22Rv1 (cell line): ENCODE measurements at regions not wholly inside any gene's neighbourhood (a gene's known extent, or its start where the extent isn't known, plus 50 kb on each side); places are given as distances from the start of the nearest gene placed in this dataset.
"Not testable (repeated sequence)": the region's sequence is repeated elsewhere in the genome, so short reads cannot be mapped to it uniquely, and the experiment has no call there.

Experiments
- H3K27ac ChIP-seq: fragments of 450-650 bp; 2 replicates; pipeline ENCODE4 v1.5.1; 2017
- ZFX ChIP-seq: fragments of 450-650 bp; IDR thresholded peaks from 2 replicates; pipeline ENCODE4 v1.6.1; 2017; ENCODE audit warnings: antibody characterized with exemption, borderline replicate concordance
- TF ChIP-seq, protein P1 (sequence below): fragments of 450-650 bp; IDR thresholded peaks from 2 replicates; pipeline ENCODE4 v1.5.1; 2017; ENCODE audit warnings: mild to moderate bottlenecking

DNA sequence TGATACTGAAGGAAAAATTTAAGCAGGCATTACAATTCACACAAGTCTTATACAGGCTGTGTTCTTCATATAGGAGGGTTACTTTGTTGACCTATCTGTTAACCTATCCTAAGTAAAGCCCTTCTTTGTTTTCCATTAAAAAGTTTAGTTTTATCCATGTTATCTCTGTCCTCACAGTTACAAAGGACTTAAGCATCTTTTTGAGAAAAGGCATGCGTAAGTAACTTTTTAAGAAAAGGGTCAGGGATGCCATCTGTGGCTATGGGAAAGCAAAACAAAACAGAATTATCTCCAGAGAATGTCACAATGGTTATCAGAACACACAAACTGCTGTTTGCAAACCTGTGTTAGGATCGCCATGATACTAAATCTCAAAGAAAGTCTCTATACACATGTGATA is 295.8 kb upstream of the MTPN start:
- TF ChIP-seq ZFX = no peak
- TF ChIP-seq, protein P1, sequence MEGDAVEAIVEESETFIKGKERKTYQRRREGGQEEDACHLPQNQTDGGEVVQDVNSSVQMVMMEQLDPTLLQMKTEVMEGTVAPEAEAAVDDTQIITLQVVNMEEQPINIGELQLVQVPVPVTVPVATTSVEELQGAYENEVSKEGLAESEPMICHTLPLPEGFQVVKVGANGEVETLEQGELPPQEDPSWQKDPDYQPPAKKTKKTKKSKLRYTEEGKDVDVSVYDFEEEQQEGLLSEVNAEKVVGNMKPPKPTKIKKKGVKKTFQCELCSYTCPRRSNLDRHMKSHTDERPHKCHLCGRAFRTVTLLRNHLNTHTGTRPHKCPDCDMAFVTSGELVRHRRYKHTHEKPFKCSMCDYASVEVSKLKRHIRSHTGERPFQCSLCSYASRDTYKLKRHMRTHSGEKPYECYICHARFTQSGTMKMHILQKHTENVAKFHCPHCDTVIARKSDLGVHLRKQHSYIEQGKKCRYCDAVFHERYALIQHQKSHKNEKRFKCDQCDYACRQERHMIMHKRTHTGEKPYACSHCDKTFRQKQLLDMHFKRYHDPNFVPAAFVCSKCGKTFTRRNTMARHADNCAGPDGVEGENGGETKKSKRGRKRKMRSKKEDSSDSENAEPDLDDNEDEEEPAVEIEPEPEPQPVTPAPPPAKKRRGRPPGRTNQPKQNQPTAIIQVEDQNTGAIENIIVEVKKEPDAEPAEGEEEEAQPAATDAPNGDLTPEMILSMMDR = no peak
- H3K27ac ChIP-seq = no peak overlapping the region

DNA sequence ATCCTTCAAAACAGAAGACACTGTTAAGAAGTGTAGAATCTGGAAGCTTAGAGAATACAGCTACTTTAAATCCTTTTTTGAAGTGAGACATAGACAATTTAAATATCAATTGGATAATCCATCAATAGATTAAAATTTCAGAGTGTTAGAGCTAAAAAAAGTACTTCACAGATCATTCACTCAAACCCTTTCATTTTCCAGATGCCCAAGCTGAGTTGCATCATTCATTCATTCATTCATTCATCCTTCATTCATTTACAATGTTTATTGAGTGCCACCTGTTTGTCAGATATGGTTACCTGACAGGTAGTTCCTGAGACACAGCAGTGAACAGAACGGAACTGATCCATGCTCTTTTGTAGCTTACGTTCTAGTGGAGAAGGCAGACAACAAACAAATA is 290.7 kb upstream of the MTPN start:
- no peak overlapping the region for H3K27ac ChIP-seq
- TF ChIP-seq ZFX = no peak

- TF ChIP-seq ZFX = no peak
Observed at GRCh38 chr7:136266457-136266856, 289.3 kb upstream of the MTPN start.

GRCh38 chr7:136264304-136264703 is 287.1 kb upstream of the MTPN start:
- H3K27ac ChIP-seq = not testable (repeated sequence)

More at GRCh38 chr7:136266457-136266856, 289.3 kb upstream of the MTPN start:
- H3K27ac ChIP-seq = no peak overlapping the region

- not testable (repeated sequence) for H3K27ac ChIP-seq
Observed at GRCh38 chr7:136263112-136263860, 286.1 kb upstream of the MTPN start.

DNA sequence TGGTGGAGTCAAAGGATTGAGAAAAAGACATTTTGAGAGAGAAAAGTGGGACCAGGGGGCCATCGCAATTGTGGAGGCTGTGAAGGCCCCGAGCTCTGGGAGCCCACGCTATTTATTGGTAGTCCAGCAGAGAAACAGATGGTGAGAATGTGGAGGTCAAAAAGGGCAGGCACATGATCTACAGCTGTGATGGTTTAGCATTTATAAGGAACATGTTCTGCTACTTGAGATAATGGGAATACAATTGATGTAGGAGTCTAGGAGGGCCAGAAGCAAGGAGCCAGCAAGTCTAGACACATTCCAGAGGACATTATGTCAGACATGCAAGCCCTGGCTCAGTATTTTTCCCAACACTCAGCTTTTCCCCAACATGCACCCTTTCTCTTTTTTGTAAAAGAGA is 283.4 kb upstream of the MTPN start:
- not testable (repeated sequence) for H3K27ac ChIP-seq

GRCh38 chr7:136259074-136259473 is 281.9 kb upstream of the MTPN start:
- H3K27ac ChIP-seq = no peak overlapping the region
- no peak for TF ChIP-seq ZFX
- TF ChIP-seq, protein P1 = no peak

- H3K27ac ChIP-seq = no peak overlapping the region
- TF ChIP-seq ZFX = no peak
- TF ChIP-seq, protein P1 = no peak
Observed at GRCh38 chr7:136256491-136256890, 279.3 kb upstream of the MTPN start.

GRCh38 chr7:136254148-136254547 is 277.0 kb upstream of the MTPN start:
- no peak for TF ChIP-seq ZFX
- TF ChIP-seq, protein P1 = no peak
- no peak overlapping the region for H3K27ac ChIP-seq

- TF ChIP-seq ZFX = no peak
- no peak overlapping the region for H3K27ac ChIP-seq
Observed at GRCh38 chr7:136251826-136252225, 274.7 kb upstream of the MTPN start.

DNA sequence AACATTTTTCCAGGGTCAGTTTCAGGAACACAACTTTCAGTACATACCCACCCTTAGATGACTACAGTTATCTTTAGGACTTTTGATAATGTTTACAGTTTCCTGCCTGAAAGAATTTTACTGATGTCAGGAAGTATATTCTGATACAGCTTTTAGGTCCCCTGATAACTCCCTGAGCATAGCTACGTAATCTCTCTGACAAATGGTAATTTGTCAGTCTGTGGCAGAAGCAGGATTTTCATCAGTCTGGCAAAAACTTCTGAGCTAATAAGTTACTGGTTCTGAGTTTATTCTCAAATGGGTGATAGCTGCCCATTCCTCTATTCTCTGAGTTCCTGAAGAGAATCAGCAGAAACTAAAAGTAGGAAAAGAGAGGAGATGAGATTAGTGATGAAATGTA is 270.1 kb upstream of the MTPN start:
- TF ChIP-seq, protein P1 = no peak
- TF ChIP-seq ZFX = no peak
- H3K27ac ChIP-seq = no peak overlapping the region
